HEK293 (cell line): ENCODE measurements at regions not wholly inside any gene's neighbourhood (a gene's known extent, or its start where the extent isn't known, plus 50 kb on each side); places are given as distances from the start of the nearest gene placed in this dataset.

ENCODE experiments used
- CTCF ChIA-PET: fragments of 350-600 bp; formaldehyde crosslinking; extraction: SDS; loops from one replicate; lab custom pipeline; 2021; ENCODE audit warnings: antibody characterized with exemption; lab: Yijun Ruan, JAX
- POLR2A ChIA-PET: fragments of 300-600 bp; formaldehyde crosslinking; extraction: SDS; loops from one replicate; lab custom pipeline; 2020; ENCODE audit warnings: antibody characterized with exemption, inconsistent platforms; lab: Yijun Ruan, JAX
- H3K27ac ChIP-seq: fragments of 200-500 bp; sonication (Bioruptor generic); 2 replicates; pipeline ENCODE4 v1.5.1; 2014; ENCODE audit warnings: low read depth, low read length, control low read depth, inconsistent platforms; ENCODE audit errors: extremely low read depth
- H3K36me3 ChIP-seq, 2 experiments: fragments of 200-500 bp in 1 of 2; sonication (Bioruptor generic) in 1 of 2; 1 replicate in 1 of 2; 2 replicates in 1 of 2; pipeline ENCODE4 v1.5.1; 2014 to 2017; ENCODE audit warnings: inconsistent platforms in 2 of 2, low read length in 2 of 2; ENCODE audit not compliant: control insufficient read depth in 2 of 2, insufficient read depth in 1 of 2
- H3K4me1 ChIP-seq: fragments of 200-500 bp; sonication (Bioruptor generic); 2 replicates; pipeline ENCODE4 v1.5.1; 2014; ENCODE audit warnings: mild to moderate bottlenecking, low read length, inconsistent platforms; ENCODE audit not compliant: control insufficient read depth, insufficient read depth
- H3K4me3 ChIP-seq: 2 replicates; pipeline ENCODE4 v1.5.1; 2011; ENCODE audit warnings: low read depth, mild to moderate bottlenecking, control low read depth, low read length, moderate library complexity
- H3K9me3 ChIP-seq: fragments of 200-500 bp; sonication (Bioruptor generic); 2 replicates; pipeline ENCODE4 v1.5.1; 2014; ENCODE audit warnings: low read depth, low read length, inconsistent platforms; ENCODE audit not compliant: control insufficient read depth, insufficient read depth
- BCL11A ChIP-seq: fragments of 450-650 bp; formaldehyde crosslinking; IDR thresholded peaks from 2 replicates; pipeline ENCODE4 v1.5.1; 2016; ENCODE audit warnings: low read depth, missing biosample characterization, missing genetic modification characterization
- FEZF1 ChIP-seq: fragments of 450-650 bp; formaldehyde crosslinking; IDR thresholded peaks from 2 replicates; pipeline ENCODE4 v1.5.1; 2016; ENCODE audit warnings: missing biosample characterization, missing genetic modification characterization
- GLIS1 ChIP-seq: fragments of 450-650 bp; formaldehyde crosslinking; IDR thresholded peaks from 2 replicates; pipeline ENCODE4 v1.5.1; 2016; ENCODE audit warnings: missing biosample characterization, missing genetic modification characterization
- HOXA7 ChIP-seq: sonication (generic); formaldehyde crosslinking; IDR thresholded peaks from 2 replicates; pipeline ENCODE4 v1.8.1; 2022; ENCODE audit warnings: missing genetic modification reagents, borderline replicate concordance
- KLF10 ChIP-seq: fragments of 450-650 bp; IDR thresholded peaks from 2 replicates; pipeline ENCODE4 v1.5.1; 2018; ENCODE audit warnings: missing biosample characterization, mild to moderate bottlenecking, missing genetic modification characterization
- KLF9 ChIP-seq: fragments of 450-650 bp; formaldehyde crosslinking; IDR thresholded peaks from 2 replicates; pipeline ENCODE4 v1.5.1; 2016; ENCODE audit warnings: missing biosample characterization, missing genetic modification characterization, low read depth
- OSR2 ChIP-seq: fragments of 450-650 bp; formaldehyde crosslinking; IDR thresholded peaks from 2 replicates; pipeline ENCODE4 v1.5.1; 2016; ENCODE audit warnings: missing biosample characterization, missing genetic modification characterization
- SP7 ChIP-seq: fragments of 450-650 bp; formaldehyde crosslinking; IDR thresholded peaks from 2 replicates; pipeline ENCODE4 v1.5.1; 2016; ENCODE audit warnings: missing biosample characterization, missing genetic modification characterization
- ZBTB26 ChIP-seq: fragments of 450-650 bp; formaldehyde crosslinking; optimal IDR thresholded peaks from 2 replicates; pipeline ENCODE3; 2016; ENCODE audit warnings: missing biosample characterization, mild to moderate bottlenecking, missing genetic modification characterization
- ZNF121 ChIP-seq: fragments of 450-650 bp; formaldehyde crosslinking; IDR thresholded peaks from 2 replicates; pipeline ENCODE4 v1.5.1; 2016; ENCODE audit warnings: missing biosample characterization, missing genetic modification characterization
- ZNF148 ChIP-seq: fragments of 450-650 bp; formaldehyde crosslinking; IDR thresholded peaks from 2 replicates; pipeline ENCODE4 v1.5.0; 2017; ENCODE audit warnings: missing biosample characterization, missing genetic modification characterization, borderline replicate concordance
- ZNF174 ChIP-seq: fragments of 450-650 bp; formaldehyde crosslinking; IDR thresholded peaks from 2 replicates; pipeline ENCODE4 v1.5.0; 2017; ENCODE audit warnings: missing biosample characterization, mild to moderate bottlenecking, missing genetic modification characterization
- ZNF2 ChIP-seq: fragments of 450-650 bp; formaldehyde crosslinking; IDR thresholded peaks from 2 replicates; pipeline ENCODE4 v1.5.1; 2016; ENCODE audit warnings: missing biosample characterization, missing genetic modification characterization
- ZNF24 ChIP-seq: fragments of 450-650 bp; formaldehyde crosslinking; IDR thresholded peaks from 2 replicates; pipeline ENCODE4 v1.5.1; 2016; ENCODE audit warnings: missing biosample characterization, missing genetic modification characterization
- ZNF335 ChIP-seq: fragments of 450-650 bp; formaldehyde crosslinking; conservative IDR thresholded peaks from 2 replicates; pipeline ENCODE4 v1.5.1; 2016; ENCODE audit warnings: missing biosample characterization, missing genetic modification characterization
- ZNF362 ChIP-seq: fragments of 450-650 bp; formaldehyde crosslinking; IDR thresholded peaks from 2 replicates; pipeline ENCODE4 v1.5.1; 2016; ENCODE audit warnings: missing biosample characterization, missing genetic modification characterization
- ZNF488 ChIP-seq: fragments of 450-650 bp; formaldehyde crosslinking; IDR thresholded peaks from 2 replicates; pipeline ENCODE4 v1.5.1; 2016; ENCODE audit warnings: missing biosample characterization, missing genetic modification characterization
- ZNF518A ChIP-seq: fragments of 450-650 bp; formaldehyde crosslinking; conservative IDR thresholded peaks from 2 replicates; pipeline ENCODE4 v1.5.1; 2016; ENCODE audit warnings: low read depth, missing biosample characterization, missing genetic modification characterization
- ZNF521 ChIP-seq: fragments of 450-650 bp; formaldehyde crosslinking; IDR thresholded peaks from 2 replicates; pipeline ENCODE4 v1.5.1; 2017; ENCODE audit warnings: missing biosample characterization, mild to moderate bottlenecking, missing genetic modification characterization
- ZNF530 ChIP-seq: fragments of 450-650 bp; formaldehyde crosslinking; IDR thresholded peaks from 2 replicates; pipeline ENCODE4 v1.5.1; 2016; ENCODE audit warnings: low read depth, missing biosample characterization, missing genetic modification characterization
- ZNF544 ChIP-seq: fragments of 450-650 bp; formaldehyde crosslinking; IDR thresholded peaks from 2 replicates; pipeline ENCODE4 v1.5.0; 2017; ENCODE audit warnings: missing biosample characterization, missing genetic modification characterization
- ZNF548 ChIP-seq: fragments of 450-650 bp; formaldehyde crosslinking; IDR thresholded peaks from 2 replicates; pipeline ENCODE4 v1.5.1; 2016; ENCODE audit warnings: missing biosample characterization, missing genetic modification characterization
- ZNF629 ChIP-seq: fragments of 450-650 bp; formaldehyde crosslinking; IDR thresholded peaks from 2 replicates; pipeline ENCODE4 v1.5.1; 2017; ENCODE audit warnings: missing biosample characterization, missing genetic modification characterization
- ZSCAN16 ChIP-seq: fragments of 450-650 bp; formaldehyde crosslinking; IDR thresholded peaks from 2 replicates; pipeline ENCODE4 v1.5.1; 2016; ENCODE audit warnings: missing biosample characterization, missing genetic modification characterization
- ZXDB ChIP-seq: fragments of 450-650 bp; formaldehyde crosslinking; IDR thresholded peaks from 2 replicates; pipeline ENCODE4 v1.5.1; 2016; ENCODE audit warnings: missing biosample characterization, missing genetic modification characterization

GRCh38 chr9:1210954-1211353 is 160.8 kb downstream of the DMRT2 start:
- ChIA-PET CTCF (no interaction called here), POLR2A (no interaction called here)
- H3K27ac ChIP-seq, result no peak overlapping the region
- H3K36me3 ChIP-seq, result no peaks in the 10 kb centered on the region
- H3K9me3 ChIP-seq, result no peaks in the 10 kb centered on the region
- H3K4me1 ChIP-seq, result no peaks in the 10 kb centered on the region
- TF ChIP-seq ZNF174 (tag by site-specific recombination) (no peak), BCL11A (no peak), SP7 (tag by site-specific recombination) (no peak), ZXDB (tag by site-specific recombination) (no peak), FEZF1 (tag by site-specific recombination) (no peak), ZNF148 (tag by site-specific recombination) (no peak), OSR2 (tag by site-specific recombination) (no peak), KLF9 (tag by site-specific recombination) (no peak), ZNF518A (tag by site-specific recombination) (no peak), ZNF521 (tag by site-specific recombination) (no peak), ZNF2 (tag by site-specific recombination) (no peak), ZSCAN16 (tag by site-specific recombination) (no peak), ZNF548 (no peak), KLF10 (tag by site-specific recombination) (no peak), ZBTB26 (no peak), ZNF530 (tag by site-specific recombination) (no peak), ZNF488 (no peak)
- no peak overlapping the region for H3K4me3 ChIP-seq

- CTCF ChIA-PET, result no interaction called here
These were observed 166.4 kb downstream of the DMRT2 start for GRCh38 chr9:1216532-1216931.

More at GRCh38 chr9:1216532-1216931, 166.4 kb downstream of the DMRT2 start:
- H3K4me1 ChIP-seq, result no peaks in the 10 kb centered on the region
- no peak overlapping the region for H3K27ac ChIP-seq
- H3K36me3 ChIP-seq, result no peaks in the 10 kb centered on the region
- POLR2A ChIA-PET, result no interaction called here
- no peak overlapping the region for H3K4me3 ChIP-seq
- no peaks in the 10 kb centered on the region for H3K9me3 ChIP-seq
- TF ChIP-seq GLIS1 (no peak), ZNF629 (tag by site-specific recombination) (no peak), ZNF544 (tag by site-specific recombination) (no peak), HOXA7 (CRISPR knock-in tag) (no peak), ZNF121 (tag by site-specific recombination) (no peak), ZXDB (tag by site-specific recombination) (no peak), ZNF362 (no peak), ZNF24 (tag by site-specific recombination) (no peak), ZNF335 (tag by site-specific recombination) (no peak)
